ENCODE measurements at regions not wholly inside any gene's neighbourhood (a gene's known extent, or its start where the extent isn't known, plus 50 kb on each side); places are given as distances from the start of the nearest gene placed in this dataset.
"Not testable (repeated sequence)": the region's sequence is repeated elsewhere in the genome, so short reads cannot be mapped to it uniquely, and the experiment has no call there.

DNA sequence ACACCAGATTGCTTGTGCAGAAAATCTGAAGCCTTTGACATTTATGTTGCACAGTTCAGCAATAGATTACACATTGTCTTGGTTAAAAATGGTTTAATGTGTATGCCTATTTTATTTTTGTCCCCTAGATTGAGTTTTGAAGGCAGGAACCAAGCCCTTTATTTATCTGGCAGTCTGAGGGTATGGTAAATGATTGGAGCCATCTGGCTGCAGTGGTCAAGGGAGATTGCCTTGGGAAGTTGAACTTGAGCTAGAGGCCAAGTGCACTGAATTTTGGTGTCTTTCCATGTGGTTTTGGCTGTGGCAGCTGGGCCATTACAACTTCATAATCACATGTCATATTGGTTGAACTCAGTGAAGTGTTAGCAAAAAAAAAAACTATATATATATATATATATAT is 248.7 kb upstream of the C2CD4B start:
- DNase-seq = no peak

DNA sequence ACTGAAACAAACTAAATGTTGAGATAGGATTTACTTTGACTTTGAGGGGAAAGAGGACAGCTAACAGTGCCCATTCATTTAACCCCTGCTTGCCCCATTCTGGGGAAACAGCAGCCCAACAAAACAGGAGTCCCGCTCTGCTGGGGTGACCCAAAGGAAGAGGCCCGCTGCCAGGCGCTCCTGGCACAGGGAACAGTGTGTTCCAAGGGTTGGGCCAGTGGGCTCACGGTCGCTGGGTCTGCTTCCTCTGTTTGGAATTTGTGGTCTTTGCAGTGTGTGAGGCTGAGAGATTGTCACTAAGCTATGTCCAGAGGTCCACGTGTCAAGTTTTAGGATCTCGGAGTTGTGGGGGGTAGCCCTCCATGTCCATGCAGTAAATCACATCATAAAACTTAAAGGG is 250.4 kb upstream of the C2CD4B start:
- no peak for DNase-seq

DNA sequence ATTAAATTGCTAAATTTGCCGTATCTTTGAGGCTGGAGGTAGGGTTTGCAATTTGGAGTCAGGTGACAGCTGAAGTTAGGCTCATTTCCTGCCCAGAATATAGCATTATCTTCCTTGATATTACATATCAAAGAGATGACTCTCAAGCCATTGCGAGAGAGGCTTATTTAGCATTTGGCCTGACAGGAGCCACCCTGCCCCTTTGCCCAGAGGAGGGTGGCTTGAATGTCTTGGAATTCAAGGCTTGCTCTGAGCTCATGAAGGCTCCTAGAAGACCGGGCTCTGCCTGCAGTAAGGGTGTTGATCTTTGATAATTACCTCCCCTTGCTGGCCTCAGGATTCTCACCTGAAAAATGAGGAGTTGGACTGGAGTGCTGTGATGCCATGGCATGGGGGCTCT is 251.4 kb upstream of the C2CD4B start:
- no peak for DNase-seq

DNA sequence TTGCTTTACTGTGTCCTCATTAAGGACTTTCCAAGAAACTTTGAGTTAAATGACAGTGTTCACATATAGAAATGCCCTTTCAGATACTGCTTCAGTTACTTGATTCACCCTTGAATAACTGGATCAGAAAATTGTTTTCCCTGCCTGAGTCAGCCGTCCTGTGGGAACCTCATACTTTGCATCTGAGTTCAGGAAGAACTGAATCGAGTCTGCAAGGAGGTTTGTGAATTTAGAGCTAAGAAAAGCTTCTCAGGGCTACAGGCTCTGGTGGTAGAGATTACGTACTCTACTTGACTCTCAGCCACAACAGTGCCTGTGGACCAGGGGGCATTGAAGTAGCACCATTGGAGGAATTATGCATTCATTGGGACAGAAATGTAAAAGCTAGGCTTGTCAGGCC is 252.4 kb upstream of the C2CD4B start:
- DNase-seq = no peak

DNA sequence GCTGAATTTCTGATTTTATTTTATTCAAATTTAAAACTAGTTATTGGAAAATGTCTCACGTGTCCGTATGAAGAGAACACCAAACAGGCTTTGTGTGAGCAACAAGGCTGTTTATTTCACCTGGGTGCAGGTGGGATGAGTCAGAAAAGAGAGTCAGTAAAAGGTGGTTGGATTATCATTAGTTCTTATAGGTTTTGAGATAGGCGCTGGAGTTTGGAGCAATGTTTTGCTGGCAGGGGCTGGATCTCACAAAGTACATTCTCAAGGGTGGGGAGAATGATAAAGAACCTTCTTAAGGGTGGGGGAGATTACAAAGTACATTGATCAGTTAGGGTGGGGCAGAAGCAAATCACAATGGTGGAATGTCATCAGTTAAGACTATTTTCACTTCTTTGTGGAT is 253.4 kb upstream of the C2CD4B start:
- DNase-seq = not testable (repeated sequence)

DNA sequence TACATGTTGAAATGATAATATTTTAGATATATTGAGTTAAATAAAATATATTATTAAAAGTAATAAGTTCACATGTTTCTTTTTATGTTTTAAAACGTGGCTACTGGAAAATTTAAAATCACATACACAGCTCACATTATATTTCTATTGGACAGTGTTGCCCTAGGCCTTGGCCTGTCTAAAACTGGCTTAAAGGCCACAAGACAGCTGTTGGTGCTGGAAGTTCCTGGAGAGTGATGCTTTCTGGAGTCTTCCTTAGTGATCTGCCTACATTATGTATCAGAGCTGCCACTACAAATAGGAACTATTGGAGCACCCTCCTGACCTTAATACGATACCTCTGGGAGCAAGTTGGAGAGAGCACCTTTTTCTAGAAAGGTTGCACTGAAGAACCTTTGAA is 254.1 kb upstream of the C2CD4B start:
- DNase-seq = no peak

DNA sequence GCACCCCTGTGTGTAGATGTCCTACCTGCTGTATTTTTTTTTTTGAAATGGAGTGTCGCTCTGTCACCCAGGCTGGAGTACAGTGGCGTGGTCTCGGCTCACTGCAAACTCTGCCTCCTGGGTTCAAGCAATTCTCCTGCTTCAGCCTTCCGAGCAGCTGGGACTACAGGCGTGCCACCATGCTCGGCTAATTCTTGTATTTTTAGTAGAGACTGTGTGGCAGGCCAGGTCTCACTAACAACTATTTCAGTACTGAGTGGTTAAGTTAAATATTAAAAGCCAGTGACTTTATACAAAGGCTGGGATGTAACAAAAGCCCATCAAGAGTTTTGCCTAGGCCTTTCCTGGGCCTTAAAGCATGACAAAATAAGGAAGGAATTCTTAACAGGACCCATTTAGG is 255.3 kb upstream of the C2CD4B start:
- DNase-seq = not testable (repeated sequence)

DNA sequence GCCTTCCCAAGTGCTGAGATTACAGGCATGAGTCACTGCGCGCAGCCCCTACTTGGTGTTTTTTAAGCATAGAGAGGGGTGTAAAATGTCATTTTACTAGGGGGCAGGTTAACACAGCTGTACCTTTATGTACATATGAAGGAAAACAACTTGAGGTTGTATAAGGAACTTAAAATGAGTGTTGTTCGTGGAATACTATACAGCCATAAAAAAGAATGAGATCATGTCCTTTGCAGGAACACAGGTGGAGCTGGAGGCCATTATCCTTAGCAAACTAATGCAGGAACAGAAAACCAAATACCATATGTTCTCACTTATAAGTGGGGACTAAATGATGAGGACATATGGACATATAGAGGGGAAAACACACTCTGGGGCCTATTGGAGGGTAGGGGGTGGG is 256.2 kb upstream of the C2CD4B start:
- no peak for DNase-seq

DNA sequence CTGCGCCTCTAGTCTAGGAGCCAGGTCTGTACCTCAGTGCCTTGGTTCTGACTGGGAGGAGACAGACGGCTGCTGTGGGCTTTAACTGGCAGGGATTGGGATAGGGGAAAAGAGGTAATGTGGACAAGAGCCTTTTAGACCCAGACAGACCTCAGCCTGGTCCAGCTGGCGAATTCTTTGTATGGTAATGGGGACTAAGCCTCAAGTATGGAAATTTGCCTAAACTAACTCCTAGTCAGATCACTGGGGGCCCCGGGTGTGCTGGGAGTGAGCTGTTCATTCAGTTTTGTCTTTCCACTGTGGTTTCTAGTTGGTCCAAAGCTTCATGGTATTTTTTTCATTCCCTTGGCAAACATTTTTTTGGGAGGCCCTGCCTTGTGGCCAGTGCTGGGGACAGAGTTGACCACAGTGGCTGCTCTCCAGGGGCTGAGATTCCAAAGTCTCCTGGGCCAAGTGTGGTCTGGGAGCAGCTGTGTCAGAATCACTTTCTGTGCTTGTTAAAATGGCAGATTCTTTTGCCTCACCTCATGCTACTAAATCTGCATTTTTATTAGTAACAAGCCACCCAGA is 261.4 kb upstream of the C2CD4B start:
- DNase-seq = no peak

DNA sequence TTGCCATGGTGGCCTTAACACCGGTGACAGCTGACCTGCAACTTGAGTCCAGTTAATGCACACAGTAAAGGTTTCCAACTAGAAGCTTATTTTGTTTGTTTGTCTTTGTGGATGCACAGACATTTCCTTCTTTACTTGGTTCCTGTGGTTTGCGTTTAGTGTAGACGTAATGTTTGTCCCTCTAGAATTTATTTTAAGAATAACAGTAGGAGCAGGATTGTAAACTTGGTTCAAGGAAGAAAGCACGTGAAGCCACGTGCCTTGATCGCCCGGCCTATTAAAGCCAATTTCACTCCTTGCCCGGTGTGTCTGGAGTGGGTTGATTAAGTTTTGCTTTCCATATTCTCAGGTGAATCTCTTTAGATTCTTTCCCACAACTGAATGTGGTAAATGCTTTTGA is 263.2 kb upstream of the C2CD4B start:
- no peak for DNase-seq

DNA sequence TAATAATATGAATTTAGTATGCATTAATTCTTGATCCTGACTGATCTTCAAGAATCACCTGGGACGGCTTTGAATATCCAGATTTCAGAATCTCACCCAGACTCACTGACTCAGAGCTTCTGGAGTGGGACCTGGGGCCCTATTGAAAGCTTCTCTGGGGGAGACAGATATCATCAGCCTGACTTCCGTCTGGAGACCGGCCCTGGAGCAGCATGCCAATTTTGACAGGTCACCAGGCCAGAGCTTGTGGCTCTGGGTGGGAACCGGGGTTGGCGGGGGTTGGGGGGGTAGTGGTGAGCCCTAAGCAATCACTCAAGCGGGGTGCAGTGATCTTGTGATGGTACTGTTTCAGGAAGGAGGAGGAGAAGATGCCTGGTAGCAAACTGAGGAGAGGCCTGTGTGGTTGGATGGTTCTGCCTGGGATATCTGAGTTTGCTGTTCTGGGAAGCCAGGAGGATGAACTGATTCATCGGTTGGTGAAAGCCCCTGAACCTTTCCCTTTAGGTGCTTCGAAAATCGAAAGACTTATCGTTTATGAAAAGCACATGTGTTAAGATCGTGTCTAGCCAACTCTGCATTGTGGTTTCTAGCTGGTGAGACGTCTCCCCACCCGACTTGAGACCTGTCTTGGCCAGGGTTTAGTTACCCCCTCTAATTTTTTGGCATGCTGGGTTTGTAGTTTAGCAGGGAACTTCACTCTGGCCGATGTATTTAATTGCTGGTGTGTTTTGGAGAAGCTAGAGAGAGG is 263.9 kb upstream of the C2CD4B start:
- no peak for DNase-seq

DNA sequence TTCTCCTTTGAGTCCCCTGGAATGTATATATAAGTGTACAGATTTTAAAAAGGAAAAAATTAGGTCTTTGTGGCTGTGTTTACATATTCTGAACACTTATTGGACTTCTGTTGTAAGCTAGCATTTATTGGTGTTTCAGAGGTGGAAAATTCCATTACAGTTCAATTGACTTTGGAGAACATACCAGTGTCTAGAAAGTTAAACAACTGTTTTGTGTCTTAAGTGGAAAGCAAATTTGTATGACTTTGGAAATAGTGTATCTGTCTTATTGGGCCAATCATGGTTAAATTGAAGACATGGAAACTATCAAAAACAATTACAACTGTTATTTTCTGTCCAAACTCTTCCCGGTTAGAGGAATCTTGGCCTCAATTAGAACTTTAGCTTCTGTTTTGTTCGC is 265.0 kb upstream of the C2CD4B start:
- DNase-seq = no peak

DNA sequence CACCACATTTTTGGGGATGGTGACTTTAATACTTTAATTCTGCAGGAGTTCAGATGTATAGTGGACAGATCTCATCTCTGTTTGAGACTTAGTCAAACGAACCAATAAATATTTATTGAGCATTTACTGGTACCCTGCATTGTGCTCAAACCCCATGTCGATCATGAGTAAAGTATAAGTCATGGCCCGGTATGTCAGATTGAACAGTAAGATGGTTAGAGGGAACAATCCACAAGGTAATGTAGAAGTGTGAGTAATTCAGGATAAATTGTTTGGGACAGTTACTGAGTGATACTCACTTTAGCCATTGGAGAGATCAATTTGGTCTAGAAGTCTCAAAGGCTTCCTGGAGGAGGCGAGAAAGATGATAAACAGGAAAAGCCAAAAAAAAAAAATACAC is 265.5 kb upstream of the C2CD4B start:
- DNase-seq = no peak

DNA sequence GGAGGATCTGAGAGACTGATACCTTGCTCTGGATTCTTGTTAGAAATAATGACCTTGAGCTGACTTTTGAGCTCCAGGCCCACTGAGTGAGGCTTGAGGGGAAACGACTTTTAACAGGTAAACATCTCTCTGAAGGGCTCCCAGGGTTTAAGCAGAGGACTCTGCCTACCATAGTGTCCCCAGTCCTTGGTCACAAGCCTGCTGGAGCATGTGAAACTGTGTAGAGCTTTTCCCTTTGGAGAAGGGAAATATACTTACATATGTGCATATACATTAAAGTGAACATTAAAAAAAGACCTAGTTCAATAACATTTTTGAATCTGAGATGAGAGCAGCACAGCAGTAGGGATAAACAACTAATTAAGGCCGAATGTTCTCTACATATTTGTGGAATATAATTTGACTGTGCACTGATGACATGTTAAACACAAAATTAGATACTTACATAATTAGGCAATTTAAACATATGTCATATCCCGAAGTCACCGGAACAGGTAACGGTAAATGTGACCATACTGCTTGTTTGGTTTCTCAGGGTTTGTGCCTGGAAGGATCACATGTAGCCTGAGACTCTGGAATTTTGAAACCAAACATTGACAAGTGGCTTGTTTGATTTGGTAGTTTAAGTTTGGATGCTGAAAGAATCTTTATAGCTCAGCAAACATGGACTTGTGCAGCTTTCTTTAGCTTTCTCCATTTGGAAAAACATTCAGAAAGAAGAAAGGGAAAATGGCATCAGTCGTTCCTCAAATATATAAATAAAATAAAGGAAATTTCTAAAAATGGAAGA is 266.1 kb upstream of the C2CD4B start:
- DNase-seq = no peak

DNA sequence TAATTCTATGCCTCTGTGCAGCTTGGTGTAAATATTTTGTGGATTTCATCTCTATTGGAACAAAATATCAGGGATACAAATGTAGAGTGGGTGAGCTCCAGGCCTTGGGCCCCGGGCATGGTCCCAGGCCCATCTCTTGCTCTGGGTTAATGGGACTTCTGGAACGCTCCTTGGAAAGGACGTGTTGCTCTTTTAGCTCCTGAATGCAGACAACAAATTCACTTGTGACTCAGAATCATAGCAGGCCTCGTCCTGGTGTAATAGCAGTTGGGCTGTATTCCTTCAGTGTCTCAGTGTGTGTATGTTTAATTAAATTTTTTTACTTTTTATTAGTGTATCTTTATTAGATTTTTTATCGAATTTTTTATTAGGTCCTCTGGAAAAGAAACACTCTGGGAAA is 266.7 kb upstream of the C2CD4B start:
- no peak for DNase-seq

DNA sequence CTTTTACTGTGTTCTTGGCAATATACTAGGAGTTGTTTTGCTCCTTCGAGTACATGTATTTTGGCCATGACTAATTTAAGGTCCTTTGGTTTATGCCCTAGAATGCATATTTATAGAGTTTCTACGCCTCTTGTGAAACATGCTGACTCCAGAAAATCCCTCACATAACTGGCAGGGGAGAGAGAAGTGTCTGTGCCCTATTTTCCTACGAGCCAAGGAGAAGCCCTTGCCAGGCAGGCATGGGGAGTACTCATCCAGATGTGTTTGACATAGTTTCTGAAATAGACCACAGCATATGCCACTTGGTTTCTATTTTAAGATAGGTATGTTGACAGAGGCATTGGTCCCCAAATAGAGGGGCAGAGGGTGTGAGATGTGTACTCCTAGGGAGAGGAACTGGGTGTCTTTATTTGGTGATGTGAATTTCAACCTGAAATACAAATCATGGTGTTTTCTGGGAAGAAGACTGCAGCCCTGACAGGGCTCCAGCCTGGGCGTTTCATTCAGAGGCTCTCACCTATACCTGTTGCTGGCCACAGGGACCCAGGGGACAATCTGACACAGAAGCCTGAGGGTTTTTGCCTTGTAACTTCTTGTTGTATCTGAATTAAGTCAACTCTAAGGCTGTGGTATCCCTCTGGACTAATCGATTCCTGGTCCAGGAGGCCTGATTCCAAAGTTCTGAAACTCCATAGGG is 267.8 kb upstream of the C2CD4B start:
- no peak for DNase-seq

DNA sequence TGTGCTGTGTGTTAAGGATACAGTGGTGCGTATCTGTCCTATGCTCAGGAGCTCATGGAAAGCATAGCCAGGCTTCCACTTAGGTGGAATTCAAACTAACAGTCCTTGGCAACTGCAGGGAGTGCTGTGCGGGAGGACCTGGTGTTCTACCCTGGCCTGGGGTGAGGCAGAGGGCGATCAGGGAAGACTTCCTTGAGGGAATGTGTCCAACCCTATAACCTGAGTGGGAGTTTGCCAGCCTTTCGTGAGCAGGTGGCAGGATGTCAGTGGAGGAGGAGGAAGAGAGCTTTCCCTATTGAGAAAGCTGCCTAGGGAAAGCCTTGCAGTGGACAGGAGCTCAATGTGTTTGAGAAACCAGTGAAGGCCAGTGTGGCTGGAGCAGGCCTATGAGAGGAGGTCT is 271.1 kb upstream of the C2CD4B start:
- no peak for DNase-seq

DNA sequence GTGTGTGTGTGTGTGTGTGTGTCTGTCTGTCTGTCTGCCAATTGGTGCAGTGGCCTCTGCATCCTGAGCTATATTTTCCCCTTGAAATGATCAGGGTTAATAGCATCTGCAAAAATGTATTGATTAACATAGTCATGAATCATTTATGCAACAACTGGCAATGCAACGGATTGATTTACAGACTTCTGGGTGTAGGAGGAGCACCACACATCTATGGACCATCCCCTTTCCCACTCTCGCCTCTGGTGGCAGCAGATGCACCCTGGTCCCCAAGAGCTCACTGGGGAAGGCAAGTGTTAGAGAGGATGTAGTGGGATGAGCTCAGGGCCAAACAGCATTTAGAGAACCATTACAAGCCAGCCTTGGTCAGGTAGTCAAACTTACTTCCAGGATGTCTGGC is 272.7 kb upstream of the C2CD4B start:
- DNase-seq = no peak

DNA sequence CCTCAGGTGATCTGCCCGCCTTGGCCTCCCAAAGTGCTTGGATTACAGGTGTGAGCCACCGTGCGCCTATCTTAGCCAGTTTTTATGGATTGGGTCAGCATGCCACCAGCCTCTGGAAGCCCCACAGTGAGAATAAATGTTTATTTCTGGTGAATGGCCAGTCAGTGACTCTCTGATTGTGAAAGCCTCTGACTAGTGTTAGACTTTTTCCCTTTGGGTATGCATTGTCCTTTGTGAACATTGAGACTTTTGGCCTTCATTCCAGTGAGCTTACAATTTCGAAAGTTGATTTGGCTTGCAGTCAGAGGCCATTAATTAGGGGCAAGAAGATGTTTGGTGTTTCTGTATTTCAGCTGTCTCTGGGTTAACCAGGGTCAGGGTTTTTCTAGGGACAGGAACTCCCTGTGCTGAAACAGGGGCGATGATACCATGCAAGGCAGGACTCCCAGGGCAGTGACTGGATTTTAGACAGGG is 274.5 kb upstream of the C2CD4B start:
- no peak for DNase-seq

DNA sequence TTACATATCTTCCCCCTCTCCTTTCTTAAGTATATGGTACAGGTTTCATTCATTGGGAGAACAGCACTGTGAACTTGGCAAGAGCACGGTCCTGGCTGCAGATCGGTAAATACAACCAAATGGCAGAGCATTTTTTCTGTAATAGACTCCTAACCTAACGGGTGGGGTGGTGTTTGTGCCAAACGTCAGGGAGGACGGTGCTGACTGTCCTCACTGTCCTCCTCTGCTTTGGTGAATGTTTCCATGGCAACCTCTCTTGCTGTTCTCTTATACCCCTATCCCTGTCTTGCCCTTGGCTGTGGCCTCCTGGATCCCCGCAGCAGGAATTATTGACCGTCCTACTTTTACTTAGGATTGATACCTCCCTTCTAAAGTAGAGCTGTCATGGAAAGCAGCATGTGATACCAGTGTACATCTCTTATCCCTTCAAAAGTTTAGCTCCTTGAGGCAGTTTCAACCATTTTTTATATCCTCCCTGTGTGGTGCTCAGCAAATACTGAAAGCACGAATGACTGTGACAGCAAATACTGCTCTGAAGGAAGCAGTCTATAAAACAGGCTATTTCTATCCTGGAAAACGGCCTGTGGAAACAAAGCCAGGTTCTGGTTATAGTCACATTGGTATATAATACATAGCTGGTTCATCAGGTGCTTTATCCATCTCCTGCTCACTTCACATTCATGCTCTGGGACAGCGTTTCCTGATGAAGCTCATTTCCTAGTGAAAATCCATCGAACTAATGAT is 275.4 kb upstream of the C2CD4B start:
- no peak for DNase-seq

DNA sequence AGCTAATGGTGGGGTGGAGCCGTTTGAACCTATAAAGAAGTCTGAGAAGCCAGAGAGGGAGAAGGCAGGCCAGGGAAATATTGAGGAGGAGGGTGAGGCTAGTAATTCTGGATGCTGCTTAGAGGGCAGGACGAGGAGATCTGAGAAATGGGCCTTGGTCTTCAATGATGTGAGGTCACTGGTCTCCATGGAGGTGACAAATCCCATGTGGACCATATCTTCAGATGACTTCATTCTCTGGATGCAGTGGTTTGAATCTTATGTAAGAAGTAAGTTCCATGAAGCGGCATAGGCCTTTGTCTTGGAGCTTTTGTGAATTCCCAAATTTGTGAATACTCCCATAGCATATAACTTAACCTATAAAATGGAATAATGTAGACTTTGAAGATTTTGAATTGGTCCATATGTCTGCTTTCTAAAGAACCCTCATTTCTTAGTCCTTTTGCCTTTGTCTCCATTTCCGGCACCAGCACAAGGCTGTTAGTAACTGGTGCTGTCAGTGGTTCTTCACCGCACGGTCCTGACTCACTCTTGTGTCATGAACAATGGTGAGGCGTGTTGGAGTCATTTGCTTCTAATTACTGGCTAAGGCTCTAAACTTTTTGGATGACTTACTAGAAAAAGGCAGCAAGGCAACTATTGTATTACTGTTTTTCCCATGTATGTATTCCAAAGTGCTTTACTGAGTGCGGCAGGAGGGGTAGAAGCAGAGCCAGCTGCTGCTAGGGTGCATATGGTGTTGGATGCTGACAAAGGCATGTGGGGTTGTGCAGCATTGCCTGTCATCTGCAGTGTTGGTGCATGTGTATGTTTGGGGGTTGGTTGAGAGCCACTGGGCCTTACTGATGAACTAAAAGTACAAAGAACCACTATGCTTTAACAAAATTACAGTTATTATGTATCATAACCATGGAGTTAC is 279.3 kb upstream of the C2CD4B start:
- DNase-seq = no peak

DNA sequence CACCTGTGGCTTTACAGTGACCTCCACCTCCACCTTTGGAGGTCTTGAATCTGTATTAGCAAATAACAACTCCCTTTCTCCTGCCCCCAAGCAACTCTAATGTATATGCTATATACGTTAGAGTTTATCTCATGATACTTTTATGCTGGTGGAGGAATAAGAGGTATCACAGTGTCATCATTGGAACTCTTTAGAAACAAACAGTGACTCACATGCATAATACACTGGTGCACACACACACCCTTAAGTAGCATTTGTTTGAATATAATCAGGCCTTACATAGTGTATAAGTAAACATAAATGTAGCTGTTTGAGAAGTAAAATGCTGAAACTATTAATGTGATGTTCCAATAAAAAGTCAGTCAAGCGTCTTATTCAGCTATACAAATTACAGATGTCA is 280.2 kb upstream of the C2CD4B start:
- no peak for DNase-seq
